HG03442 (cell line): ENCODE measurements at regions not wholly inside any gene's neighbourhood (a gene's known extent, or its start where the extent isn't known, plus 50 kb on each side); places are given as distances from the start of the nearest gene placed in this dataset.

Source experiments
- ATAC-seq: cut with Tn5 transposase; IDR thresholded peaks from one replicate; pipeline ENCODE4 v1.9.1; 2021; ENCODE audit warnings: mild to moderate bottlenecking, moderate library complexity; ENCODE audit not compliant: unreplicated experiment

- no peak for ATAC-seq
Measured at GRCh38 chr15:70556779-70557178, 206.6 kb downstream of the UACA start.

- no peak for ATAC-seq
Measured at GRCh38 chr15:70556151-70556741, 207.1 kb downstream of the UACA start.

DNA sequence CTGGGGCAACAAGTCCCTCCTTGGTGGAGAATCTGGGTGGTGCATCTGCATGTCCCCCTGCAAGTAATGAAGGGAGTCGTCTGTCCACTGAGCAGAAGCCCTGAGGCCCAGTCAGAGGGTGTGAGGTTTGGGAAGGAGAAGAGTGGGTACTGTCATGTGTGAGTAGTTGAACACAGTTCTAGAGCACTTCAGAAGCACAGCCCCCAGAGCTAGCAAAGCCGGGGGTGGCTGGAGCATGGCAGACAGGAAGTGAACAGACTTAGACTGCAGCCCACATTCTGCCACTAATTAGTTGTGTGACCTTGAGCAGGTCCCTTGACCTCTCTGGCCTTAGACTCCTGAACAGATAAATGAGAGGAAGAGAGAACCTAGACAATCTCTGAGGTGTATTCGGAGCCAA lies 207.6 kb downstream of the UACA start:
- no peak for ATAC-seq

DNA sequence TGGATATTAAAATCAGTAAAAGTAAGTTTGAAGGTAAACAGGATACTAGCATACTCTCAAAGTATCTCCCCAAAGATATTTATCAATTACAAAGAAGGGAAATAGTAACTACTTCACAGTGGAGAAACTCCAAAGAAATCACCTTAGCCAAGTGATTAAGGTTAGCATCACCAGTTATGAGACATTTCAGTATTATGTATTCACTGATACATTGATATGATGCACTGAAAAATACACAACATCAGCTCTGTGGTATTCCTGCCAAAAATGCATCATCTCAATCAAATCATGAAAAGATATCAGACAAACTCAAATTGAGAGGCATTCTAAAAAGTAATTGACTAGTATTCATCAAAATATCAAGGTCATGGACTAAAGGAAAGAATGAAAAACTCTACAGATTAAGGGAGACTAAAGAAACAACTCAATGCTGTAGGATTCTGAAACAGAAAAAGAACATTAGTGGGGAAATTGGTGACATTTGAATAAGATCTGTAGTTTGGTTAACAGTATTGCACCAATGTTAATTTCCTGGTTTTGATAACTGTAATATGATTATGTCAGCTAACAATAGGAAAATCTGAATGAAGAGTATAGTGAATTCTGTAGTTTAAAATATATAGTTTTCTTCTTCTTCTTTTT lies 215.4 kb downstream of the UACA start:
- no peak for ATAC-seq

GRCh38 chr15:70545526-70545925 lies 217.8 kb downstream of the UACA start:
- ATAC-seq = no peak

DNA sequence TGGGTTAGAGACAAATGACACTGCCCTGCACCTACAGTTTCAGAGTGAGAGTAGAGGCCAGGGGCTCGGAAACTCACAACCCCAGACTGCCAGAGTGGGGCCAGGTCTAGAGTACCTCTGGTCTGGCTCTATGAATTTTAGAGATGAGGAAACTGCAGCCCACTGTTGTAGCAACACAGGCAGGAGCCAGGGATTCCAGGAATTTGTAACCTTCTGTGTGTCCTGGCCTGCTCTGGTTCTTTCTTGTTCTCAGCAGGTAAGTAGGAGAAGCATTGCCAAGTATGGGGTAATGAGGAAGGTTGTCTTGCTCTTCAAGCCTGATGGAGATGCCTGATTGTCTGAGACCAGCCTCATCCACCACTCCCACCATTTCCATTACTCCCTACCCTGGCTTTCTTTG lies 221.8 kb downstream of the UACA start:
- ATAC-seq = no peak

- ATAC-seq = no peak
Measured at GRCh38 chr15:70539912-70540530, 223.3 kb downstream of the UACA start.

DNA sequence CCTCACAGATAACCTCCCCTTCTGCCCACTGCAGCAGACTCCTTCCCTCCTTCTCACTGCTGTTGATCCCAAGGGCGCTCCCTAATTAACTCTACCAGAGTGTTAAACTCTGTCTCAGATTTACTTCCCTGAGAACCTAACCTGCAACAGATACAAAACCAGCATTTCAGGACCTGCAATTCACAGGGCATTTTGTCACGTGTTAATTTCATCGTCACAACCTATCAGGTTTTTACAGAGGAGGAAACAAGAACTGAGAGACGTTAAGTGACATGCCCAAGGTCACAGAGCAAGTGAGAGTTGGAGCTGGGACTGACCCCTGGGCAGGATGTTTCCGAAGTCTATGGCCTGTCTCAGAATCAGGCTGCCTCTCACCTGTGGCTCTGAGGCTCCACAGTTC lies 223.9 kb downstream of the UACA start:
- no peak for ATAC-seq

GRCh38 chr15:70538278-70538677 lies 225.1 kb downstream of the UACA start:
- no peak for ATAC-seq

DNA sequence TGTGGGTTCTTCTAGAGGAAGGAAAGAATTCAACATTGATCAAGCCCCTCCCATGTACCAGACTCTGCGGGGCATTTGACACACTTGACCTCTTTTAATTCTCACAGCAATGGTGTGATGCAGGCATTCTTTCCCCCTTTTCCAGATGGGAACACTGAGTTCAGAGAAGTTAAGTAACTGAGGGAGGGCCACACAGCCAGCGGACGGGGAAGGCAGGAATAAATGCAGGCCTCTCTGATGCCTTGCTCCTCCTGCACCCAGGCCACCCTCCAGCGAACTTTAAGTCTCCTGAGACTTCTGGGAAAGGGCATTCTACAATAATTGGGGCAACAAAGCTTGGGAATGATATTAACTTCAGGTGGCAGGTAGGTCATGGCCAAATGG lies 227.4 kb downstream of the UACA start:
- ATAC-seq = no peak

DNA sequence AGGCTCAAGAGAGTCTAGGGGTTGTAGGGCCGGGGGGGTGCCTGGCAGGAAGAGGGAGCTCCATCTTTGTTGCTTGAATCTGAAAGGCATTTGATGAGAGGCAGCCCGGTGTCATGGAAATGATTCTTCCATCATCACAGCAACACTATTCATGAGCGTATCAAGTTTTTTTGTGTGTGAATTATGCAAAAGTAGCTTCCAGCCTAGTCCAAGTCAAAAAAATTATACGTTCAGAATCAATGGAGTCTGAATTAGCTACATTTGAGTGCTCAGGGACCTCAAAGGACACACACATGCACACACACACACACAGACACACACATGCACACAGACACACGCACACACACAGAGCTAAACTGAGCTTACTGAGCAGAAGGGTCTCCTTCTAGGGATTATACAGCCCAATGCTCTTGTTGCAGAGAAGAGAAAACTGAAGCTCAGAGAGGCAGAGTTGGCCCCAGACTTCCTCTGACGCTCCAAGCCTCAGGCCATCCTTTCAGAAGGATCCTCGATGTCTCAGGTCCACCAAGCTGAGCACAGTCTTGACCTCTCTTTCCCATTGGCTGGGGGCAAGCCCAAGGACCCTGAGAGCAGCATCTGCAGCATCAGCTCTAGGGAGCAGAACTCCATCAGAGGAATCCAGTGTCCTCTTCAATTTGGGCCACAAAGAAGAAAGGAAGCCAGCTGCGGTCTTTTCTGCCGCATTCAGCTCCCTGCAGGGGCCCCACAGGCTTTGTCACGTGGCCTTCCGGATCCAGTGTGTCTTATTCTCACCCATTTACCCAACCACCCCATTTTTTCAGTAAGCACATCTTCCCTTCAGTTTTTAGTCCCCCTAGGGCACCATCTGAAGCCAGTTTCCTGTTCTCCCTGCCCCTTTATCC lies 228.0 kb downstream of the UACA start:
- ATAC-seq = no peak

DNA sequence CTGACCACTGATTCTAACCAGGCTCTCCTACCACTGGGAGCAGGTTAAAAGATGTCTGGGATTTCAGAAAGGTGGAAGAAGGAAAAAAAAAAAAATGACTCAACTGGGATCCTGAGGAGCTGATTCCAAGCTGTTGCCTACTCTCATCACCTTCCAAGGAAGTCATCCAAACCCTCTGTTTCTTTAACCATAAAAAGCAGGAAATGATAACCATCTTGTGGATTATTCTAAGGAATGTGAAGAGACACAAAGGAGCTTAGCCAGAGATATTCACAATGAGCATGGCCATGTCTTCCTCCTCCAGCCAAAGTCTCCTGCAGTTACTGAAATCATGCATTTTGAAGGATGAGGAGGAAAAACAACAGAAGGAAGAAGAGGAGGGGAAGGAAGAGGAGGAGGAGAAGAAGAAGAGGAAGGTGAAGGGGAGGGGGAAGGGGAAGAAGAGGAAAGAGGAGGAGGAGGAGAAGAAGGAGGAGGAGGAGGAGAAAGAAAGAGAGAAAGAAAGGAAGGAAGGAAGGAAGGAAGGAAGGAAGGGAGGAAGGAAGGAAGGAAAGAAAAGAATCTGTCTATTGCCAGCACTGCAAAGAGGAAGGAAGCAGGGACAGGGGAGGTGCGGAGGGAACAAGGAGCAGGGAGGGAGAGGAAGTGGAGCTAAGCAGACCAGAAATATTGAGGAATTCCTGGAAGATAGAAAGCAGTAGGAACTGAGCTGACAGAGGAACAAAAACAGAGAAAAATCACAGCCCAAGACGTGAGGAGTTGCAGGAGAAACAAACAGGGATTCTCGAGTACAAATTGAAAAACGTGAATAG lies 229.2 kb downstream of the UACA start:
- no peak for ATAC-seq

DNA sequence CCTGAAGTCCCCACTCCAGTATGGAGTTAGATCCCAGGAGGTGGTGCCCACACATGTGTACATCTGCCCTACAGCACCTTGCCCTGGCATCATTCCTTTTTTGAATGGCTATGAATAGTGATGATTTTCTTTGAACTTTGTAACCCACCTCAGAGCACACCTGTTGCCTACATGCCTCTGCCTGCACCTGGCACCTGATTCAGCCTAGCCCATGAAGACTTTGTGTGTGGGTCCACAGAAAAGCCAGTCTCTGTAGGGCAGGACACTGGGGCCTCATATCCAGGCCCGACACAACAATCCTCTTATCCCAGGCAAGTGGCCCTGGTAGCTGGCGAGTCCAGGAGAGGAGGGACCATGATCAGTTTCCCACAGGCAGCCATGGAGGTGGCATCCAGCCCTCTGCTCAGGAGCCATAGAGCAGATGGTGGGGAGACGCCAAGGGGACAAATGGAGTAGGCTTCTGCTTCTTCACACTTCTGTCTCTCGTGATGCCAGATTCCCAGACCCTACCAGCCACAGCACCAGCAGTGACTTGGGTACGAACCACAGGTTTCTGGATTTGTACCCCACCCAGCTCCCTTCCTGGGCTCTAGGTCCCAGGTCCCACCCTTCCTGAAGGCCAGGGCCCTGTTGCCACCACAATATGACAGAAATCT lies 230.7 kb downstream of the UACA start:
- no peak for ATAC-seq

DNA sequence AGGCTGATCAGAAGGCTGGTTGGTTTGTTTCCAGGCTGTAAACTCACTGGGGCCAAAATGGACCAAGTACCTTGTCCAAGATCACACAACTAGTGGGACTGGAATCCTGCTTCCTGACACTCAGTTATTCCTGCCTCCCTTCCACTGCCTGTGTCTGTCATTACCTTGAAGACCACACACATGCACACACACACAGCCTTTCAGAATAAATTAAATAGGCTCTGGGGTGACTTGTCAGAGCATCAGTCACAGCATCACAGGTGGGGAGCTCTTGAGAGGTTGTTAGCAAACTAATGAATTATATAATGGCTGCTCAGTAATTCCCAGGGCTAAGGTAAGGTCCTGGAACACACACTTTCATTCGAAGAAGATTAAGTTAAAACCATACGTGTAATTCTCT lies 231.8 kb downstream of the UACA start:
- no peak for ATAC-seq

- ATAC-seq = no peak
Measured at GRCh38 chr15:70530906-70531305, 232.5 kb downstream of the UACA start.

DNA sequence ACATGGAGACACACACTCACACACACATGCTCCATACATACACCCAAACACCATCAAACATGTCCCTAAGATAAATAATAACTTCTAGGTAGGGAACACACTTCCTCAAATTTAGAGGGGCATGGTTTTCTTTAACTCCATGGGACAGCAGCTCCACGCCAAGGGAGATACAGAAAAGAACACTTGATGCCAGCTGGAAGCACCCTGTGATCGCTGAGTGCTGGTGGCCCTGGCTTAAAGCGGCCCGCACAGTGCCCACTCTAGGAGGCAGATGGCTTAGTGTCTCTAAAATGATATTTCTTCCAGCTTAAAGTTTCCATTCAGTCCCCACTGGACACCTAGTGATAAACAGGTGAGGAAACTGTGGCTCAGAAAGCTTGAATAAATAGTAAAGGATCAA lies 232.9 kb downstream of the UACA start:
- ATAC-seq = no peak

DNA sequence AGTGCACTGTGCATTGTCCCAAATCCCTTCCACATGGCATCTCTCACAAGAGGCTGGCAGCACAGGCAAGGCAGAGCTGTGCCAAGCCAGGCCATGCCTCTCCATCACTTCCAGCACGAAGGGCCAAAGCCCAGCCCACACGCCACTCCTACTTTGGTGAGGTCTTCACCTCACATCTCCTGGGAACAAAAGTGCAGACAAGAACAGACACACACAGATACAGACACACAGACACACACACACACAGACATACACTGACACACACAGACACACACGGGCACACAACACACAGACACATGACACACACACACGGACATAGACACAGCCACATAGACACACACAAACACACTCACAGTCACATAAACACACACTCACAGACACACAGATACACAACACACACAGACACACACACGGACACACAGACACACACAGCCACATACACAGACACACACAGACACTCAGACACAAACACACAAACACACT lies 233.3 kb downstream of the UACA start:
- no peak for ATAC-seq

GRCh38 chr15:70528816-70529215 lies 234.5 kb downstream of the UACA start:
- no peak for ATAC-seq

- ATAC-seq = peak; percentile 59
Measured at GRCh38 chr15:70528270-70528706, 235.1 kb downstream of the UACA start.

DNA sequence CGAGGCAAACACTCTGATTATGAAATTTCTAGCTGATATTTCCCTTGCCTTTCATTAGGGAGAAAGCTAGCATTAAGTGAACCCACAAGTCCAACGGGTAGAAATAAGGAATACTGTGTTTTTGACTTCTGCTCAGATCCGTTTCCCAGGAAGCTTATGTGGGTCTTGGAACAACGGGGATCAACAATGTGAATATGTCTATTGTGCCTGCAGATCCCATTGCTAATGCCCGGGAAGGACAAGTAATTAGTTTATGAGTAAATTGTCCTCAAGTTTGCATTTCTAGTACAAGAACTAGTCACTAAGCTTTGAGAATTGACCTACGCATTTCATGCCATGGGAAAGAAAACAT lies 236.4 kb downstream of the UACA start:
- no peak for ATAC-seq
